ENCODE measurements at regions not wholly inside any gene's neighbourhood (a gene's known extent, or its start where the extent isn't known, plus 50 kb on each side); places are given as distances from the start of the nearest gene placed in this dataset.

- BruUV-seq (replicated peaks), result no TSS peak
- TF ChIP-seq ZNF207 (IDR thresholded peaks at IDR 0.05; ENCODE audit: borderline replicate concordance) (no peak), ZNF710 (CRISPR knock-in tag; IDR thresholded peaks at IDR 0.05; ENCODE audit: borderline replicate concordance) (no peak), ETV5 (CRISPR knock-in tag; IDR thresholded peaks at IDR 0.05; ENCODE audit: borderline replicate concordance) (no peak), ARID5B (CRISPR knock-in tag; IDR thresholded peaks at IDR 0.05) (no peak), CHD4 (IDR thresholded peaks at IDR 0.05; ENCODE audit: borderline replicate concordance, low read length) (no peak), ZNF724P (CRISPR knock-in tag; IDR thresholded peaks at IDR 0.05; ENCODE audit: borderline replicate concordance) (no peak), TCF7 (IDR thresholded peaks at IDR 0.05; ENCODE audit: low read depth) (no peak), ZNF33A (CRISPR knock-in tag; IDR thresholded peaks at IDR 0.05; ENCODE audit: borderline replicate concordance) (no peak), IKZF5 (CRISPR knock-in tag; IDR thresholded peaks at IDR 0.05) (no peak), CCDC6 (CRISPR knock-in tag; IDR thresholded peaks at IDR 0.05) (no peak), CCAR2 (optimal IDR thresholded peaks at IDR 0.05; ENCODE audit: low read depth, low read length) (no peak), BRCA1 (CRISPR knock-in tag; IDR thresholded peaks at IDR 0.05) (no peak), THRA (CRISPR knock-in tag; IDR thresholded peaks at IDR 0.05; ENCODE audit: borderline replicate concordance) (no peak), ZNF574 (CRISPR knock-in tag; IDR thresholded peaks at IDR 0.05) (no peak)
These were observed 95.5 kb downstream of the CCT6B start for GRCh38 chr17:34865716-34866115.

More at GRCh38 chr17:34865716-34866115, 95.5 kb downstream of the CCT6B start:
- CTCF ChIA-PET (ENCODE audit: low intra/inter-chr PET ratio, low total read pairs), result no interaction called here
- POLR2A ChIA-PET, result no interaction called here
- ATAC-seq (no peak), DNase-seq (ENCODE audit: low spot score) (no peak), FAIRE-seq (no peak)
- H3K79me2 ChIP-seq (ENCODE audit: insufficient read depth, low read length), result no peaks in the 10 kb centered on the region
- H3K4me3 ChIP-seq (replicated peaks in 1 of 3; ENCODE audit: insufficient read depth in 1 of 3, low read depth in 2 of 3, low read length in 3 of 3), result no peak overlapping the region
- H3K9me3 ChIP-seq (ENCODE audit: low read length), result no peaks in the 10 kb centered on the region
- H3K9ac ChIP-seq (ENCODE audit: insufficient read depth, low read depth, low read length), result no peak overlapping the region
- H2AFZ ChIP-seq (ENCODE audit: low read length), result no peak overlapping the region
- 0% methylated on average over 1 of the region's 6 CpGs for WGBS (ENCODE audit: low lambda C conversion rate)
- H3K27me3 ChIP-seq (ENCODE audit: control insufficient read depth in 1 of 2, insufficient read depth in 2 of 2, low read length in 2 of 2), result 0 out of 5 replicates have a peak, but pooled peaks cover 0 to 3% of the 10 kb centered on the region in 2 experiments
- no peak overlapping the region for H3K27ac ChIP-seq (ENCODE audit: extremely low read length, insufficient read depth, low read length)
- intact Hi-C loops (cut with micrococcal nuclease; ENCODE audit: unreplicated experiment) (no loop called here), in situ Hi-C loops (cut with HindIII; ENCODE audit: extremely low pct_ligation_motif_present, low pct_unique_long_range_greater_than_20kb) (no loop called here)
- no peaks in the 10 kb centered on the region for H3K36me3 ChIP-seq (replicated peaks in 1 of 2; ENCODE audit: control insufficient read depth in 1 of 2, insufficient read depth in 2 of 2, low read length in 2 of 2)
- no peaks in the 10 kb centered on the region for H4K20me1 ChIP-seq (ENCODE audit: insufficient read depth, low read length)
- no peak overlapping the region for H3K4me2 ChIP-seq (ENCODE audit: low read depth, low read length)
- no peaks in the 10 kb centered on the region for H3K4me1 ChIP-seq (ENCODE audit: insufficient read depth, low read length)
